Choroid plexus epithelial cell (primary cell): ENCODE measurements at regions not wholly inside any gene's neighbourhood (a gene's known extent, or its start where the extent isn't known, plus 50 kb on each side); places are given as distances from the start of the nearest gene placed in this dataset.

Source experiments
- DNase-seq: peaks from one replicate; pipeline ENCODE4 v3.0.0-alpha.2; 2010; ENCODE audit warnings: low read depth
- H3K4me3 ChIP-seq: 2 replicates; pipeline ENCODE4 v1.5.1; 2011; ENCODE audit warnings: low read depth, mild to moderate bottlenecking, control low read depth, low read length, moderate library complexity
- TF ChIP-seq, protein P1 (sequence below): conservative IDR thresholded peaks from 2 replicates; pipeline ENCODE4 v1.5.1; 2011; ENCODE audit warnings: low read depth, mild to moderate bottlenecking, control low read depth, inconsistent platforms, low read length, moderate library complexity

DNA sequence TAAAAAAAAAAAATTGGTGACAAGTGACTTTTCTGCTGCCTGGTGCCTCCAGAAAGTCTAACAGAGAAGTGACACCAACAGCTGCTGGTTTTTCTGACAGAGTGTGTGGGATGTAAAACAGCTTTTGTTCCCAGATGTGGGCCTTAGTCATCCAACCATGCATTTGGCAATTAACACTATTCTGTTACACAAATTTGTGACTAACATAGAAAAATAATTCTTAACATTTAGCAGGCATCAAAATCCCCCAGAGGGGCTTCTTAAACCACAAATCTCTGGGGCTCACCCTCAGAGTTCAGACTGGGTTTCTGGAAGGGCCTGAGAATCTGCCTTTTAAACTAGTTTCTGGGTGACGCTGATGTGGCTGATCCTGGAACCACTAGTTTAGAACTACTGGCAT is 100.5 kb upstream of the PCDH7 start:
- no peak overlapping the region for H3K4me3 ChIP-seq
- TF ChIP-seq, protein P1, sequence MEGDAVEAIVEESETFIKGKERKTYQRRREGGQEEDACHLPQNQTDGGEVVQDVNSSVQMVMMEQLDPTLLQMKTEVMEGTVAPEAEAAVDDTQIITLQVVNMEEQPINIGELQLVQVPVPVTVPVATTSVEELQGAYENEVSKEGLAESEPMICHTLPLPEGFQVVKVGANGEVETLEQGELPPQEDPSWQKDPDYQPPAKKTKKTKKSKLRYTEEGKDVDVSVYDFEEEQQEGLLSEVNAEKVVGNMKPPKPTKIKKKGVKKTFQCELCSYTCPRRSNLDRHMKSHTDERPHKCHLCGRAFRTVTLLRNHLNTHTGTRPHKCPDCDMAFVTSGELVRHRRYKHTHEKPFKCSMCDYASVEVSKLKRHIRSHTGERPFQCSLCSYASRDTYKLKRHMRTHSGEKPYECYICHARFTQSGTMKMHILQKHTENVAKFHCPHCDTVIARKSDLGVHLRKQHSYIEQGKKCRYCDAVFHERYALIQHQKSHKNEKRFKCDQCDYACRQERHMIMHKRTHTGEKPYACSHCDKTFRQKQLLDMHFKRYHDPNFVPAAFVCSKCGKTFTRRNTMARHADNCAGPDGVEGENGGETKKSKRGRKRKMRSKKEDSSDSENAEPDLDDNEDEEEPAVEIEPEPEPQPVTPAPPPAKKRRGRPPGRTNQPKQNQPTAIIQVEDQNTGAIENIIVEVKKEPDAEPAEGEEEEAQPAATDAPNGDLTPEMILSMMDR, result no peak
- peak; percentile 1 for DNase-seq

DNA sequence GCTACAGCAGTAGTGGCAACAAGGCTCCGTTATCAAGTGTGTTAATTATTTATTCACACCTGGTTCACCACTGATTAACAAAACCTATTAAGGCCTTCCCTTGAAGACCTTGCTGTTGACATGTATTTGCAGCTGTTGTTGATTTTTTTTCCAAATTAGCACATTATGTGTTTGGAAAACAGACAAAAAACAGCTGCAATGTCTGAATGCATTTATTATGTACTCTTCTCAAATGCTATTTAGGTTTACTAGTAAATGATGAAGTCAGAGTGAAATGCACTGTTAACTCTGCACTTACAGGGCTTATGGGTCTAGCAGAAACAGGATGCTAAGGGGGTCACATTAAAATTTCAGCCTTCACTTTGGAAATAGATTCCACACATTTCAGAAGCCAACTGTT is 99.5 kb upstream of the PCDH7 start:
- DNase-seq, result no peak
- TF ChIP-seq, protein P1, result no peak
- H3K4me3 ChIP-seq, result no peak overlapping the region

GRCh38 chr4:30630431-30630830 is 89.7 kb upstream of the PCDH7 start:
- no peak for DNase-seq
- TF ChIP-seq, protein P1, result no peak
- no peak overlapping the region for H3K4me3 ChIP-seq

DNA sequence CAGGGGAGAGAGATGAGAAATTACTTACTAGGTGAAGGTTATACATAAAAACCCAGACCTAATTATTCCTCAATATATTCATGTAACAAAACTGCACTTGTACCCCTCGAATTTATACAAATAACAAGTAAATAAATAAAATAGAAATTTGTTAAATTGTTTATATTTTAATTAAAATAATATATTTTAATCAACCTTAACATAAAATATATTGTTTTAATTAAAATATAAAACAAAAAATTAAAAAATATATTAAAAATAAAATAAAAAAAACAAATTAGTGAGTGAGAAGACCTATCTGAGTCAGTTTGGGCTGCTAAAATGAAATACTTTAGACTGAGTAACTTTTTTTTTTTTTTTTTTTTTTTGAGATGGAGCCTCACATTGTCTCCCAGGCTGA is 87.4 kb upstream of the PCDH7 start:
- TF ChIP-seq, protein P1, result no peak
- H3K4me3 ChIP-seq, result no peak overlapping the region
- DNase-seq, result no peak

DNA sequence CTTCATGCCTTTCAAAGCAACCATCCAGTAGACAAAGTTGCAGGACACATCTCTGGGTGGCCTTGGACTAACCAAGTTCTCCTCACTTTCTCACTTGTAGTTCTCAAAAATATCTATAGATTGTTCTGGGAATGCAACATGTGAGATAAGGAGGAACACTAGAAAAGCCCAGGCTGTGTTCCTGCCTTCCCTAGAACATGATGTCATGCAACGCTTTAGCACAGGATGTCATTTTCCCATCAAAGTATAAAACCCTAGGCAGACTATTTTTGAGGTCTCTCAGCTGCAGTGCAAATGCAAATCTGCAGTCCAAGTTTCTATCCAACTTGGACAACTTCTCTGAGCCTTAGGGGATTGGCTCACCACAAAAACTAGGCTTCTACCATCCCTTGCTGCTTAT is 78.8 kb upstream of the PCDH7 start:
- TF ChIP-seq, protein P1, result no peak
- H3K4me3 ChIP-seq, result no peak overlapping the region
- DNase-seq, result no peak

GRCh38 chr4:30642567-30642966 is 77.6 kb upstream of the PCDH7 start:
- DNase-seq, result no peak
- H3K4me3 ChIP-seq, result no peak overlapping the region
- TF ChIP-seq, protein P1, result no peak

GRCh38 chr4:30653291-30653690 is 66.9 kb upstream of the PCDH7 start:
- no peak for DNase-seq
- TF ChIP-seq, protein P1, result no peak
- H3K4me3 ChIP-seq, result no peak overlapping the region
